OCI-LY7 (cell line): ENCODE measurements at regions not wholly inside any gene's neighbourhood (a gene's known extent, or its start where the extent isn't known, plus 50 kb on each side); places are given as distances from the start of the nearest gene placed in this dataset.

Experiments
- BruUV-seq: library from RNA; stranded (reverse); fragments of 400-500 nt; replicated peaks from 2 replicates; lab custom pipeline; 2021; lab: Mats Ljungman, UMichigan
- CTCF ChIA-PET: fragments of 300-600 bp; sonication (Branson Sonifier 250); formaldehyde crosslinking; loops from one replicate; lab custom pipeline; 2022; ENCODE audit warnings: antibody characterized with exemption; ENCODE audit not compliant: unreplicated experiment; lab: Charles Lee
- POLR2A ChIA-PET: fragments of 300-600 bp; sonication (Branson Sonifier 250); formaldehyde crosslinking; loops from one replicate; lab custom pipeline; 2022; ENCODE audit warnings: antibody characterized with exemption; lab: Charles Lee
- DNase-seq: peaks from one replicate; pipeline ENCODE4 v3.0.0-alpha.2; 2015; ENCODE audit warnings: low spot score
- H2AFZ ChIP-seq: fragments of 200-600 bp; sonication (generic), shearing (Covaris generic); 2 replicates; pipeline ENCODE4 v1.6.1; 2014; ENCODE audit warnings: mild to moderate bottlenecking, antibody characterized with exemption, low read length, moderate library complexity
- H3K27ac ChIP-seq: fragments of 200-600 bp; sonication (generic); 2 replicates; pipeline ENCODE4 v1.5.1; 2014; ENCODE audit warnings: mixed run types, low read depth, mild to moderate bottlenecking, moderate library complexity, low read length, inconsistent platforms; ENCODE audit not compliant: poor library complexity, severe bottlenecking
- H3K36me3 ChIP-seq: fragments of 200-600 bp; sonication (generic); 2 replicates; pipeline ENCODE4 v1.6.1; 2014; ENCODE audit warnings: mild to moderate bottlenecking, antibody characterized with exemption, low read length, moderate library complexity, mixed read lengths; ENCODE audit not compliant: insufficient read depth
- H3K4me1 ChIP-seq: fragments of 200-600 bp; sonication (generic); 2 replicates; pipeline ENCODE4 v1.5.1; 2014; ENCODE audit warnings: mild to moderate bottlenecking, low read length; ENCODE audit not compliant: insufficient read depth, poor library complexity, severe bottlenecking
- H3K4me2 ChIP-seq: fragments of 200-600 bp; sonication (generic); 2 replicates; pipeline ENCODE4 v1.6.1; 2014; ENCODE audit warnings: mild to moderate bottlenecking, low read length
- H3K4me3 ChIP-seq: fragments of 200-600 bp; sonication (generic); 2 replicates; pipeline ENCODE4 v1.5.1; 2014; ENCODE audit warnings: mild to moderate bottlenecking, low read depth, low read length; ENCODE audit not compliant: poor library complexity, severe bottlenecking
- H3K79me2 ChIP-seq: fragments of 200-600 bp; sonication (generic); 2 replicates; pipeline ENCODE4 v1.6.1; 2016; ENCODE audit warnings: low read depth, mild to moderate bottlenecking, low read length, moderate library complexity, mixed read lengths; ENCODE audit not compliant: insufficient read depth
- H3K9me2 ChIP-seq: fragments of 200-600 bp; sonication (generic); 2 replicates; pipeline ENCODE4 v1.6.1; 2016; ENCODE audit warnings: mild to moderate bottlenecking, low read length, mixed read lengths; ENCODE audit not compliant: insufficient read depth
- H3K9me3 ChIP-seq: fragments of 200-600 bp; sonication (generic); 2 replicates; pipeline ENCODE4 v1.6.1; 2014; ENCODE audit warnings: mild to moderate bottlenecking, mixed run types, low read length, mixed read lengths
- H4K20me1 ChIP-seq: fragments of 200-600 bp; sonication (generic); 2 replicates; pipeline ENCODE4 v1.6.1; 2014; ENCODE audit warnings: mild to moderate bottlenecking, antibody characterized with exemption, low read length, moderate library complexity, mixed read lengths; ENCODE audit not compliant: insufficient read depth
- CTCF ChIP-seq: fragments of 200-600 bp; sonication (generic); conservative IDR thresholded peaks from 2 replicates; pipeline ENCODE4 v1.5.1; 2014; ENCODE audit warnings: mild to moderate bottlenecking, antibody characterized with exemption, low read length, moderate library complexity, mixed read lengths
- EZH2phosphoT487 ChIP-seq: fragments of 200-600 bp; sonication (generic); IDR thresholded peaks from 2 replicates; pipeline ENCODE4 v1.6.1; 2018; ENCODE audit warnings: low read depth, borderline replicate concordance, mild to moderate bottlenecking, mixed run types, antibody characterized with exemption, low read length, moderate library complexity, mixed read lengths
- intact Hi-C: fragments of 100-400 bp; cut with micrococcal nuclease; formaldehyde crosslinking; loops from one replicate; pipeline ENCODE4 v1.10.0; 2022; ENCODE audit not compliant: unreplicated experiment

DNA sequence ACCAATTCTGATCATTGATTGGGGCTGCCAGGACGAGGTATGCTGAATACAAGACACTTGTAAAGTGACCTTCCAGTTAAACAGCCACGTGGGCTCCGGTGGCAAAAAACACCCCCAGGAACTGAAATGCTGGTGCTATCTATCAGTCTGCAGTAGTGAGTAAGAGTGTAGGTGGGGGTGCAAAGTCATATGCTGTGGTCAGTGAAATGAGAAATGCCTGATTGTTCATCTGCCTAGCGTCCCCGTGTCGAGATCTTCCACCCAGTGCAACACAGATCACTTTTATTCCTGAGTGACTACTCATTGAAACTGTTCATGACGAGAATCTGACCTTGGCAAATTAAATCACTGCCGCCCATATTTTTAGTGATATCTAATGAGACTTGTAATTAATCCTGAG lies 806.5 kb upstream of the GOT2 start:
- ChIA-PET CTCF (no interaction called here), POLR2A (no interaction called here)
- no peaks in the 10 kb centered on the region for H3K79me2 ChIP-seq
- DNase-seq: no peak
- H3K4me1 ChIP-seq: no peaks in the 10 kb centered on the region
- no peaks in the 10 kb centered on the region for H3K9me3 ChIP-seq
- no peak overlapping the region for H2AFZ ChIP-seq
- no peaks in the 10 kb centered on the region for H3K36me3 ChIP-seq
- H3K4me3 ChIP-seq: no peak overlapping the region
- no peaks in the 10 kb centered on the region for H3K9me2 ChIP-seq
- H4K20me1 ChIP-seq: no peaks in the 10 kb centered on the region
- H3K4me2 ChIP-seq: no peak overlapping the region
- TF ChIP-seq CTCF (no peak), EZH2phosphoT487 (no peak)
- no peak overlapping the region for H3K27ac ChIP-seq
- intact Hi-C loops: no loop called here
- no TSS peak for BruUV-seq

DNA sequence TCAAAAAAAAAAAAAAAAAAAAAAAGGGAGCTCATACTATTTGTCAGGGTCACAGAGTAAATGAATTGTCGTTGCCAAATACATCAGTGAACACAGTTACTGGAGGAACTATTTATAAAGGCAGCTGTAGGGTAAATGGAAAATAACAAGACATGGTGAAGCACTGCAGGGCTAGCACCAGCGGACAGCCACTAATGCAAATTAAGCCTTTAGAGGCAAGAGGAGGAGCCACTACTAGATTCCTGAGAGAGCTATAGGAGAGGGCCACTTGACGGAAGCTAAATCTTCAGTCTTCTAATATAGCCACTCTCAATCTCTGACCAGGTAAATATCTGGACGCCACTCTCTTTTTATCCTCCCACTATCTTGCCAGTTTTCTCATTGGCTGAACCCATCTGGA lies 801.2 kb upstream of the GOT2 start:
- H4K20me1 ChIP-seq: no peaks in the 10 kb centered on the region
- no peaks in the 10 kb centered on the region for H3K4me1 ChIP-seq
- H3K4me3 ChIP-seq: no peak overlapping the region
- no peaks in the 10 kb centered on the region for H3K79me2 ChIP-seq
- no peak overlapping the region for H3K4me2 ChIP-seq
- H3K36me3 ChIP-seq: no peaks in the 10 kb centered on the region
- no peak overlapping the region for H2AFZ ChIP-seq
- no peaks in the 10 kb centered on the region for H3K9me3 ChIP-seq
- DNase-seq: no peak
- no peak overlapping the region for H3K27ac ChIP-seq
- no TSS peak for BruUV-seq
- intact Hi-C loops: no loop called here
- ChIA-PET CTCF (no interaction called here), POLR2A (interaction anchor here (1.6 kb wide), 1 partner anchor 11 kb away, joined by 3 read pairs; no protein-coding TSS in a partner anchor)
- TF ChIP-seq EZH2phosphoT487 (no peak), CTCF (no peak)
- no peaks in the 10 kb centered on the region for H3K9me2 ChIP-seq

DNA sequence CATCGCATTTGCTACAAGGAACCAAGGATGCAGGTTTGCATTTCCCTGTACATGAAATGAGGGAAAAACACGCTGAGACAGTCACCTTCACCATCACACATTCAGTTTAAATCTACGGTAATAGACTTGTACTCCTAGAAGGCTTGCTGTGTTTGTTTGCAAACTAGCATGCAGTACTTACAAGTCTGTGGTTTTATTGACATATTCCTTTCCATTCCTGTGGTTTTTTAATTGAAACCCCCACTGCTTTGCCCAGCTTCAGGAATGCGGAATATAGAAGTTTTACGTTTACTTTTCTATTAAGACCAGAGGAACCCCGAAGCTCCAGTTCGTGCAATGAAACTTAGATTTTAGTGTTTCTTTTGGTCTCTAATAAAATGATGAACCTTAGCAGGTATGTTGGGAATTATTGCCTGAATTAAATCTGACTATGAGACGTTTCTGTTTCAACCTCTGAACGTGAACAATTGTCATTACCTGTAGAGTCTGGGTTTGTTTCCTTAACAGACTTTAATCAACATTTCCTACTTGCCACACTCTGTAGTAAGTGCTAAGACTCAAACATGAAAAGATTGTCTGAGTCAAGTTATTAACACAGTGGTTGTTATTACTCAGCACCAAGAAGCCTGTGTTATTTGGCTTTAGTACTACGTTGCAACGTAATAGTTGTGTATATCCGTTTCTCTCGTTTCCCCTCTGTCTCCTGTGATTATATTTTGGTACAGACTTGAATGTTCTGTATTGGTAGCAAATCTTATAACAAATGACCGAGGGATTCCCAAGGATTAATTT lies 793.3 kb upstream of the GOT2 start:
- ChIA-PET POLR2A (no interaction called here), CTCF (no interaction called here)
- H3K4me1 ChIP-seq: no peaks in the 10 kb centered on the region
- no peak for DNase-seq
- H3K9me2 ChIP-seq: no peaks in the 10 kb centered on the region
- no peak for TF ChIP-seq CTCF
- no peaks in the 10 kb centered on the region; the same call in 1 of the 2 replicates for H4K20me1 ChIP-seq
- no peak overlapping the region for H3K27ac ChIP-seq
- H3K79me2 ChIP-seq: no peaks in the 10 kb centered on the region
- H3K9me3 ChIP-seq: no peaks in the 10 kb centered on the region
- H2AFZ ChIP-seq: no peak overlapping the region
- no peaks in the 10 kb centered on the region for H3K36me3 ChIP-seq
- H3K4me3 ChIP-seq: no peak overlapping the region
- H3K4me2 ChIP-seq: no peak overlapping the region
- BruUV-seq: no TSS peak
- intact Hi-C loops: no loop called here
